Thymus (tissue), 11 donors: ENCODE measurements at regions not wholly inside any gene's neighbourhood (a gene's known extent, or its start where the extent isn't known, plus 50 kb on each side); places are given as distances from the start of the nearest gene placed in this dataset.

Experiments used
- DNase-seq, 9 donors: peaks; one replicate each; pipeline ENCODE4 v3.0.0-alpha.2; 2013; ENCODE audit warnings: low spot score in 9 of 9, low read depth in 6 of 9, missing footprints in 1 of 9
- H3K27ac ChIP-seq, 2 donors: one replicate each; pipeline ENCODE4 v1.5.1; 2013; ENCODE audit warnings: control low read depth in 1 of 2, low read depth in 1 of 2, low read length in 1 of 2, mild to moderate bottlenecking in 1 of 2, moderate library complexity in 1 of 2
- H3K27me3 ChIP-seq, 2 donors: one replicate each; pipeline ENCODE4 v1.5.1; 2013; ENCODE audit warnings: low read length in 1 of 2; ENCODE audit not compliant: control insufficient read depth in 2 of 2, insufficient read depth in 1 of 2
- H3K36me3 ChIP-seq, 2 donors: one replicate each; pipeline ENCODE4 v1.5.1; 2013; ENCODE audit warnings: low read length in 1 of 2, mild to moderate bottlenecking in 1 of 2, moderate library complexity in 1 of 2; ENCODE audit not compliant: control insufficient read depth in 2 of 2, insufficient read depth in 2 of 2
- H3K4me1 ChIP-seq, 2 donors: one replicate each; pipeline ENCODE4 v1.5.1; 2013; ENCODE audit warnings: low read length in 2 of 2; ENCODE audit not compliant: control insufficient read depth in 2 of 2, insufficient read depth in 2 of 2
- H3K4me3 ChIP-seq, 2 donors: one replicate each; pipeline ENCODE4 v1.5.1; 2013; ENCODE audit warnings: low read length in 2 of 2, control low read depth in 1 of 2, mild to moderate bottlenecking in 1 of 2
- H3K9me3 ChIP-seq, 2 donors: one replicate each; pipeline ENCODE4 v1.5.1; 2013; ENCODE audit warnings: low read length in 1 of 2, mild to moderate bottlenecking in 1 of 2; ENCODE audit not compliant: control insufficient read depth in 2 of 2, insufficient read depth in 1 of 2
- WGBS: extraction: QIAGEN DNeasy Blood & Tissue Kit; methylation state at CpG from one replicate; pipeline ENCODE4 v1.1.7; 2013; 5-methylcytosine and 5-hydroxymethylcytosine counted together
- donor health status: healthy.

DNA sequence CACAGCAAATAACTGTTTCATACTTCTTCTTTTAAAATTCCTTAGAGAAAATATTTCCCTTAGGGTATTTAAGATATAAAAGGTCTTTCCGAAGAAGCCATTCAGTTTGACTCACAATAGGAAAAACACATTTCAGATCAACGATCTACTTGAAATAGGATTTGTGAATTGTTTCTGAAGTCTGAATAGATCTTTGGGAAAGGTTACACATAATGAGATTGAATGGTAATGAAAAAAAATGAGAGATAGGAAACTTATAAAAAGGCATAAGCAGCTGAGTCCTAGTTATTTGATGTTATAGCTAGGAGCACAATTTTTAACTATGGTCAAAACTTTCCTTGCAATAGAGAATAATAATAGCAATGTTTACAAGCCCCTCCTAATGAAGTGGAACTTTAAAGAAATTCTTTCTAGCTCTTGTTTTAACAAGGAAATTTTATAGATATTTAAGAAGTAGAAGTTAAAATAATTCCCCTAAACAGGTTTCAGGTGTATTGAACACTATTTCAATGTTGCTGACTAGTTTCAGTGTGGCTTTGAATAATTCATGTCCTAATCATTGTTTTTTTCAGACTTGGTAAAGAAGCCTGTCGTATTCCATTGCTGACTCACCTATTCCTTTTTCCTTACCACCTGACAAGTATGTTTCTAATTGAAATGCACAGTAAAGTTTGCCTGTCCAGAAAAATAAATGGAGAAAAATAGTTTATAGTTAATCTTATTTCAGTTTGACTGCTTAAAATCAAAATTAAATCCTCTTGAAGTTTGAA lies 89.1 kb downstream of the PCDH18 start:
- H3K36me3 ChIP-seq, result no peaks in the 10 kb centered on the region
- no peak overlapping the region for H3K27ac ChIP-seq
- DNase-seq, result no peak
- 91% methylated on average over 3 of the region's 3 CpGs for WGBS
- H3K27me3 ChIP-seq, result no peaks in the 10 kb centered on the region
- no peaks in the 10 kb centered on the region for H3K9me3 ChIP-seq
- H3K4me3 ChIP-seq, result no peak overlapping the region
- H3K4me1 ChIP-seq, result no peaks in the 10 kb centered on the region

GRCh38 chr4:137432446-137433311 lies 99.6 kb downstream of the PCDH18 start:
- Histone ChIP-seq H3K27me3 (no peaks in the 10 kb centered on the region), H3K9me3 (peaks cover 0 to 3% of the 10 kb centered on the region in 2 donors), H3K4me3 (no peak overlapping the region), H3K4me1 (no peaks in the 10 kb centered on the region), H3K36me3 (no peaks in the 10 kb centered on the region), H3K27ac (no peak overlapping the region)
- 84% methylated on average over 2 of the region's 2 CpGs for WGBS
- no peak for DNase-seq

DNA sequence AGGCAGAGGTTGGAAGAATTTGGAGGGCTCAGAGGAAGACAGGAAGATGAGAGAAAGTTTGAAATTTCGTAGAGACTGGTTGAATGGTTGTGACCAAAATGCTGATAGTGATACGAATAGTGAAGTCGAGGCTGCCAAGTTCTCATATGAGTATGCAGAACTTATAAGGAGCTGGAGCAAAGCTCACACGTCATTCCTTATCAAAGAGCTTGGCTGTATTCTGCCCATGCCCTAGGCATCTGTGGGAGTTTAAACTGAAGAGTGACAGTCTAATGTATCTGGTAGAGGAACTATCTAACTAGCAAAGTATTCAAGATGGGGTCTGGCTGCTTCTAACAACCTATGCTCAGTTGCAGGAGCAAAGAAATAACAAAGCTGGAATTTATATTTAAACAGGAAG lies 102.1 kb downstream of the PCDH18 start:
- Histone ChIP-seq H3K36me3 (no peaks in the 10 kb centered on the region), H3K4me3 (no peak overlapping the region), H3K27me3 (no peaks in the 10 kb centered on the region), H3K27ac (no peak overlapping the region), H3K9me3 (peaks cover 0 to 11% of the 10 kb centered on the region in 2 donors), H3K4me1 (no peaks in the 10 kb centered on the region)
- no peak for DNase-seq
- 86% methylated on average over 4 of the region's 4 CpGs for WGBS

DNA sequence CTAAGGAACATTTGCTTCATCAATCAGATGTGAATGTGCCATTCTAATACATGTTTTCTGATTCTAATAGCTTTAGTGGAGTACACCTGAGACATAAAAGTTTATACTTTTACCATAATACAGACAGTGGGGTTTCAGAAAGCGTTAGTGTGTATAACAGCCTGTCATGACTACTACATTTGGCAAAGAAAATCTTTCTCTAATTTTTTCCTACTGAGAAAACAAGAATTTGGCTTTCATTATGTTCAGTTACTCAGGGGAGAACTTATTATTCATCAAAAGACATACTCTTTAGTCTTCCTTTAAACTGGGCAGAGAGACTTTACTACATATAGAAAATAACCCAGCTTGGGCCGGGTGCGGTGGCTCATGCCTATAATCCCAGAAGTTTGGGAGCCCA lies 104.9 kb downstream of the PCDH18 start:
- H3K27me3 ChIP-seq, result no peaks in the 10 kb centered on the region
- H3K4me3 ChIP-seq, result no peak overlapping the region
- H3K4me1 ChIP-seq, result no peaks in the 10 kb centered on the region
- no peak overlapping the region for H3K27ac ChIP-seq
- H3K9me3 ChIP-seq, result peaks cover 0 to 11% of the 10 kb centered on the region in 2 donors
- H3K36me3 ChIP-seq, result no peaks in the 10 kb centered on the region
- WGBS, result 95% methylated on average over 3 of the region's 3 CpGs
- DNase-seq, result no peak

DNA sequence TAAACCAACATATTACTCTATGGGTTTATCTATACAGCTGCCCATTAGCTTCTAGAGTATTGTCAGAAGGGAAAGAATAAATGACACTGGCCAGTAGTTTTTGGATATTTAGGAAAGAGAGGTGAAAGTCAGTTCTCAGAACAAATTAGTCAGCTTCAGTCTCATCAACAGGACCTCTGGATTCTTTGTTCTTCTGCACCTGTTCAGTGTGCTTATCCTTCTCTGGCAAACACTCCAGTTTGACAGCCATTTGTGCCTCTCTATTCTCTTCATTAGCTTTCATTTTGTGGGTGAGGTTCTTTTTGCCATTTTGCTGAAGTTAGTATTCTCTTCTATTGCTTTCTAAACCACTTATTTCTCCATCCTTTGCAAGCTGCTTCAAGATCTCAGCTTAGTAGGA lies 107.0 kb downstream of the PCDH18 start:
- H3K27ac ChIP-seq, result no peak overlapping the region
- peaks cover 0 to 11% of the 10 kb centered on the region in 2 donors for H3K9me3 ChIP-seq
- H3K4me1 ChIP-seq, result no peaks in the 10 kb centered on the region
- no peaks in the 10 kb centered on the region for H3K36me3 ChIP-seq
- no peak for DNase-seq
- H3K4me3 ChIP-seq, result no peak overlapping the region
- no peaks in the 10 kb centered on the region for H3K27me3 ChIP-seq

- Histone ChIP-seq H3K4me3 (no peak overlapping the region), H3K9me3 (peaks cover 0 to 11% of the 10 kb centered on the region in 2 donors), H3K4me1 (no peaks in the 10 kb centered on the region), H3K27me3 (no peaks in the 10 kb centered on the region), H3K36me3 (no peaks in the 10 kb centered on the region), H3K27ac (no peak overlapping the region)
- WGBS, result 93% methylated on average over 2 of the region's 2 CpGs
- no peak for DNase-seq
Observed at GRCh38 chr4:137422666-137423065, 109.6 kb downstream of the PCDH18 start.

GRCh38 chr4:137421796-137422195 lies 110.5 kb downstream of the PCDH18 start:
- WGBS, result 90% methylated on average over 8 of the region's 8 CpGs

GRCh38 chr4:137420901-137421396 lies 111.3 kb downstream of the PCDH18 start:
- H3K27me3 ChIP-seq, result no peaks in the 10 kb centered on the region
- H3K36me3 ChIP-seq, result no peaks in the 10 kb centered on the region
- H3K9me3 ChIP-seq, result peaks cover 0 to 7% of the 10 kb centered on the region in 2 donors
- DNase-seq, result no peak
- H3K27ac ChIP-seq, result no peak overlapping the region
- 95% methylated on average over 43 of the region's 43 CpGs for WGBS
- H3K4me3 ChIP-seq, result no peak overlapping the region
- H3K4me1 ChIP-seq, result no peaks in the 10 kb centered on the region

More at GRCh38 chr4:137421796-137422195, 110.5 kb downstream of the PCDH18 start:
- Histone ChIP-seq H3K9me3 (peaks cover 0 to 11% of the 10 kb centered on the region in 2 donors), H3K27ac (no peak overlapping the region), H3K4me3 (no peak overlapping the region), H3K36me3 (no peaks in the 10 kb centered on the region), H3K27me3 (no peaks in the 10 kb centered on the region), H3K4me1 (no peaks in the 10 kb centered on the region)
- no peak for DNase-seq

- no peak for DNase-seq
- Histone ChIP-seq H3K36me3 (no peaks in the 10 kb centered on the region), H3K9me3 (peaks cover 0 to 3% of the 10 kb centered on the region in 2 donors), H3K27ac (no peak overlapping the region), H3K4me1 (no peaks in the 10 kb centered on the region), H3K27me3 (no peaks in the 10 kb centered on the region), H3K4me3 (no peak overlapping the region)
- WGBS, result 92% methylated on average over 2 of the region's 2 CpGs
Observed at GRCh38 chr4:137417676-137418075, 114.6 kb downstream of the PCDH18 start.
